Esophagus squamous epithelium (tissue), 5 donors: ENCODE measurements at regions not wholly inside any gene's neighbourhood (a gene's known extent, or its start where the extent isn't known, plus 50 kb on each side); places are given as distances from the start of the nearest gene placed in this dataset.
"Not testable (repeated sequence)": the region's sequence is repeated elsewhere in the genome, so short reads cannot be mapped to it uniquely, and the experiment has no call there.

ENCODE experiments used
- DNase-seq: peaks from one replicate; lab custom pipeline; 2025; lab: John Stamatoyannopoulos, UW
- H3K27ac ChIP-seq, 4 donors: fragments of 200-600 bp; sonication (generic); one replicate each; pipeline ENCODE4 v1.5.1; 2016 to 2019; ENCODE audit warnings: mild to moderate bottlenecking in 1 of 4
- H3K27me3 ChIP-seq, 4 donors: fragments of 200-600 bp; sonication (generic); 1 replicate in 3 of 4; 2 replicates in 1 of 4; pipeline versions ENCODE4 v1.5.1 to v1.6.0; 2017 to 2021; ENCODE audit warnings: antibody characterized with exemption in 1 of 4
- H3K36me3 ChIP-seq, 3 donors: fragments of 200-600 bp; sonication (generic); one replicate each; pipeline ENCODE4 v1.5.1; 2016 to 2019
- H3K4me1 ChIP-seq, 3 donors: fragments of 200-600 bp; sonication (generic); one replicate each; pipeline ENCODE4 v1.5.1; 2017 to 2019
- H3K4me3 ChIP-seq, 4 donors: fragments of 200-600 bp; sonication (generic); 1 replicate in 3 of 4; 2 replicates in 1 of 4; pipeline ENCODE4 v1.5.1; 2016 to 2019; ENCODE audit warnings: mild to moderate bottlenecking in 2 of 4, moderate library complexity in 1 of 4
- H3K9me3 ChIP-seq, 3 donors: fragments of 200-600 bp; sonication (generic); one replicate each; pipeline ENCODE4 v1.5.1; 2016 to 2019
- POLR2A ChIP-seq, 4 donors: fragments of 450-650 bp; IDR thresholded peaks; one replicate each; pipeline ENCODE4 v1.6.1; 2017; ENCODE audit warnings: antibody characterized with exemption in 4 of 4, mild to moderate bottlenecking in 4 of 4, moderate library complexity in 3 of 4
- WGBS, 2 donors: methylation state at CpG; one replicate each; pipeline ENCODE4 v1.1.5; 2018; 5-methylcytosine and 5-hydroxymethylcytosine counted together
- intact Hi-C: fragments of 100-400 bp; cut with DNase I; formaldehyde crosslinking; loops from one replicate; pipeline ENCODE4 v1.15.0; 2022
- TF ChIP-seq, protein P1 (sequence below), 6 experiments: fragments of 450-650 bp in 4 of 6; fragments of 200-600 bp in 2 of 6; sonication (generic) in 2 of 6; IDR thresholded peaks; one replicate each; pipeline ENCODE4 v1.5.1; 2016 to 2019; ENCODE audit warnings: antibody characterized with exemption in 6 of 6, mild to moderate bottlenecking in 4 of 6, moderate library complexity in 4 of 6
- donor health status: DM: yes; HTN: yes; CAD: no.

DNA sequence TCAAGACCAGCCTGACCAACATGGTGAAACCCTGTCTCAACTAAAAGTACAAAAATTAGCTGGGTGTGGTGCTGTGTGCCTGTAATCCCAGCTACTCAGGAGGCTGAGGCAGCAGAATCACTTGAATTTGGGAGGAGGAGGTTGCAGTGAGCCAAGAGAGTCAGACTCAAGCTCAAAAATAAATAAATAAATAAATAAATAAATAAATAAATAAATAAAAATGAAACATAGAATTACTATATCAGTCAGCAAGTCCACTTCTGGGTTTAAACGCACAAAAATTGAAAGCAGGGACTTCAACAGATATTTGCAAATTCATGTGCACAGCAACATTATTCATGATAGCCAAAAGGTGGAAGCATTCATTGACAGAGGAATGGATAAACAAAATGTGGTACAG lies 875.2 kb upstream of the ALG10B start:
- 88 to 89% methylated on average over 1 of the region's 1 CpG for WGBS, 2 donors
- H3K27ac ChIP-seq, H3K4me1 ChIP-seq, H3K36me3 ChIP-seq, intact Hi-C loops, DNase-seq, H3K4me3 ChIP-seq, H3K9me3 ChIP-seq, H3K27me3 ChIP-seq: not testable (repeated sequence)

DNA sequence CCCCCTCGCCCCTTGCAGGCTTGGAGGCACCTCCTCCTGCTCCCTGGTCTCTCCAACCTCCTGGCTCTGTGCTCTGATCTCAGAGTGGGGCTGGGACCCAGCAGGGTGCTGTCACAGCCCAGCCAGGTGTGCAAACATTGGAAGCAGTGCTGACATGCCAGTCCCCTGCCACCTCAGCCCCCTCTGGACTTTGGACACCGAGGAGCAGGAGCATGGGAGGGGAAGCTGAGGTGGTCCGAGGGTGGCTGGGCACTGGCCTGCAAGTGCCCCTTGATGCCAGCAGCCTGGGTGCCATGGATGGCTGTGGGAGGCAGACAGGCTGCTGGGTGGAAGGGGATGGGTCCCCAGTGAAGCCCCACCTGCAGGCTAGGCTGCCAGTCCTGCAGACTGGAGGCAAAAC lies 860.9 kb upstream of the ALG10B start:
- H3K27ac ChIP-seq, intact Hi-C loops, DNase-seq, H3K36me3 ChIP-seq, H3K4me1 ChIP-seq, H3K9me3 ChIP-seq, H3K27me3 ChIP-seq, H3K4me3 ChIP-seq: not testable (repeated sequence)
- 17% methylated on average over 1 of the region's 3 CpGs; no CpG with 5 or more reads in 1 of the 2 donors for WGBS, 2 donors

DNA sequence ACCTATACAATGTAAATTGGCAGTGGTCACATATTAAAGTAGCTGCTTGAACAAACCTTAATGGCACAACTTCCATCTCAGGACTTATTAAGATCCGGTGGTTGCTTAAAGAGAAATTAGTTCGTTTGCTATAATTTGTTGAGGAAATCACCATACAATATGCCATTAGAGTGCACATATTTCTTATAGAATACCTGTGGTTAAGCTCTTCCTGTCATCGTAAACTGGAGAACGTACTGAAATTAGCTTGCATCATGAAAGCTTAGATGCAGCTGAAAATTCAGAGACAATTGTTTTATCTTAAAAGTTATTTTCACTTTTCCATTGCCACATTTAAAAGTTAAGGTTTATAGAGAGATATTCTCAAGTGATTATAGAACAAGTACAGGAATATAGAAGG lies 818.6 kb upstream of the ALG10B start:
- DNase-seq, H3K27ac ChIP-seq, intact Hi-C loops, H3K4me1 ChIP-seq, H3K27me3 ChIP-seq, H3K4me3 ChIP-seq, H3K9me3 ChIP-seq, H3K36me3 ChIP-seq: not testable (repeated sequence)
- WGBS, 2 donors, result 73 to 78% methylated on average over 4 of the region's 4 CpGs

DNA sequence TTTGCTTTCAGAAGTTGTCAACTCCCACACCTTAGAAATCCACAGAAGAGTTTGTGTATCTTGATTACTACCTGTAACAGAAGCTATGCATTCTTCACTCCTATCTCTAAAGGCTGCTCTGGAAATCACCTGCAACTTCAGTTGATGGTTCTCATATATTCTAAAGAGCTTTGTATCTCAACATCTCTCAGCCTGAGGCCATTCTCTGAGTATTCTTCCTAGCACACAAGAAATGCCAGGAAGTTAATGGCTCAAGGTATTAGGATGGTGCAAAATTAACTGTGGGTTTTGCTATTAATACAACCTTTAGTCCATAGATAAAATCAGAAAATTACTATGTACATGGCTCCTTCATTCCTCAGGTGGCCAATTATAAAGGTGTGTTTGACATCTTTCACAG lies 806.3 kb upstream of the ALG10B start:
- intact Hi-C loops, H3K4me3 ChIP-seq, H3K27me3 ChIP-seq, DNase-seq, H3K4me1 ChIP-seq, H3K36me3 ChIP-seq, H3K27ac ChIP-seq: not testable (repeated sequence)
- H3K9me3 ChIP-seq, result peaks cover 0 to 20% (median 0%) of the 10 kb centered on the region in 3 donors

DNA sequence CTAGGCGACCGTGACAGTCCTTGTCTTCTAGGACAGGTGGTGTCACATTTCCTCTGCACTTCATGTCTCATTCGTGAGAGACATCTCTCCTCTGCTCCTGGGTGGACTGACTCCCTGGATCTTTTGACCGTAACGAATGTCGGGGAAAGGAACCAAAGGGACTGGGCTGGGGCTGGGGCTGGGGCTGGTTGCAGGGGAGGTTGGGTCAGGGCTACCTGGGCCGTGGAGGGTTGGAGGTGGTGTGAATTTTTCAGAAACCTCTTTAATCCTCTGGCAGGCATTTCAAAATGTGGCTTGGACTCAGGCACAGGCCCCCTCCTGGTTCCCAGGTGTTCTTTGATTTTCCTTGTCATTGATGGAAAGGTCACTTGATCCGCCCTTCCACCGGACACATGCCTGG lies 776.0 kb upstream of the ALG10B start:
- H3K27ac ChIP-seq, H3K4me3 ChIP-seq, H3K27me3 ChIP-seq, intact Hi-C loops, H3K4me1 ChIP-seq, DNase-seq, H3K36me3 ChIP-seq: not testable (repeated sequence)
- peaks cover 0 to 35% (median 0%) of the 10 kb centered on the region in 3 donors for H3K9me3 ChIP-seq
- 87 to 93% methylated on average over 4 to 9 of the region's 9 CpGs for WGBS, 2 donors

DNA sequence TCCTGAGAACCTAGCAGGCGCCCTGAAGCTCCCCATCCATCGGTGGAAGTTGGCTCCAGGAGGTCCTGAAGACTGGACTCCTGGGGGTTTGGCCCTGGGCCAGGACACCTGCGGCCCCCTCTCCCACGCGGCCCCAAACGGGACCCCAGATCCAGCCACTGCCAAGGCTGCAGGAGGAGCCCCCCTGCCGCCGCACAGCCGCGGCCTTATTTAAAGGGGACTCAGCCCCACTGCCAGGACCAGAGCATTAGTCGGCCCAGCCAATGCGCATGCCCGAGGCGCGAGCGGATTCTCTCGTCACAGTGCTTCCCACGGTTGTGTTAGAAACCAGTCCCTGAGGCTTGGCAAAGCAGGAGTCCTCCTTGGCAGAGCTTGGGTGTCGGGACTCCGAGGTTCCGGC lies 775.2 kb upstream of the ALG10B start:
- 80 to 92% methylated on average over 2 of the region's 21 CpGs for WGBS, 2 donors
- Histone ChIP-seq H3K36me3 (no peaks in the 10 kb centered on the region), H3K27ac (no peak overlapping the region), H3K27me3 (no peaks in the 10 kb centered on the region), H3K9me3 (peaks cover 0 to 41% (median 0%) of the 10 kb centered on the region in 3 donors), H3K4me3 (no peak overlapping the region), H3K4me1 (no peaks in the 10 kb centered on the region)
- no peak for TF ChIP-seq POLR2A (IDR thresholded peaks at IDR 0.05)
- TF ChIP-seq, protein P1, sequence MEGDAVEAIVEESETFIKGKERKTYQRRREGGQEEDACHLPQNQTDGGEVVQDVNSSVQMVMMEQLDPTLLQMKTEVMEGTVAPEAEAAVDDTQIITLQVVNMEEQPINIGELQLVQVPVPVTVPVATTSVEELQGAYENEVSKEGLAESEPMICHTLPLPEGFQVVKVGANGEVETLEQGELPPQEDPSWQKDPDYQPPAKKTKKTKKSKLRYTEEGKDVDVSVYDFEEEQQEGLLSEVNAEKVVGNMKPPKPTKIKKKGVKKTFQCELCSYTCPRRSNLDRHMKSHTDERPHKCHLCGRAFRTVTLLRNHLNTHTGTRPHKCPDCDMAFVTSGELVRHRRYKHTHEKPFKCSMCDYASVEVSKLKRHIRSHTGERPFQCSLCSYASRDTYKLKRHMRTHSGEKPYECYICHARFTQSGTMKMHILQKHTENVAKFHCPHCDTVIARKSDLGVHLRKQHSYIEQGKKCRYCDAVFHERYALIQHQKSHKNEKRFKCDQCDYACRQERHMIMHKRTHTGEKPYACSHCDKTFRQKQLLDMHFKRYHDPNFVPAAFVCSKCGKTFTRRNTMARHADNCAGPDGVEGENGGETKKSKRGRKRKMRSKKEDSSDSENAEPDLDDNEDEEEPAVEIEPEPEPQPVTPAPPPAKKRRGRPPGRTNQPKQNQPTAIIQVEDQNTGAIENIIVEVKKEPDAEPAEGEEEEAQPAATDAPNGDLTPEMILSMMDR (IDR thresholded peaks at IDR 0.05), result no peak
- no peak for DNase-seq
- intact Hi-C loops, result no loop called here

DNA sequence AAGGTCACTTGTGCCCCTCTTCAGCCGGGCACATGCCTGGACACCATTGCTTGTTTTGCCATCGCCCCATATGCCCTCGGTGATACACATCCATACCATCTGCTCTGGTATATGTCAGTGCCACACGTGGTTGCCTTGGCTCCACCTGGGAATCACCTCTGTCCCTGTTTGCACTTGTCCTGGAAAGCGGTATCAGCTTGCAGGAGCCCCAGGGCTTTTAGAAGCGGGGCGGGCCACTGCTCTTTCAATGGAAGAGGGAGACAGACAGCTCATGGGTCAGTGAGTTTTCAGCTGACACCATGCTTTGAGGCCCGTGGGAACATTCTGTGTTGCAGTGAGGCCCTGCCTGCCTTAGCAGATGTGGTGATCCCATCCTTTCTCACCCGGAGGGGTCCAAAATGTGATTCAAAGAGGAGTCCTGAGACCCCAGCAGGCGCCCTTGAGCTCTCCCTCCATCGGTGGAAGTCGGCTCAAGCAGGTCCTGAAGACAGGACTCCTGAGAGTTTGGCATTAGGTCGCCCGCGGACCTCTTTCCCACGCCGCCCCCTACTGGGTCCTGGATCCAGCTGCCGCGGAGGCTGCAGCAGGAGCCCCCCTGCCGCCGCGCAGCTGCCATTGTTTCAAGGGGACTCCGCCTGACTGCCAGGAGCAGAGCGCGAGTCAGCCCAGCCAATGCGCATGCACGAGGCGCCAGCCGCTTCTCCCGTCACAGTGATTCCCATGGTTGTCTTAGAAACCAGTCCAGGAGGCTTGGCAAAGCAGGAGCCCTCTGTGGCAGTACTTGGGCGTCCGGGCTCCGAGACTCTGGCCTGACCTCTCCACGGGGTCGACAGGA lies 773.2 kb upstream of the ALG10B start:
- intact Hi-C loops, result no loop called here
- no peaks in the 10 kb centered on the region for H3K4me1 ChIP-seq
- no peak for DNase-seq
- TF ChIP-seq POLR2A (IDR thresholded peaks at IDR 0.05), result no peak
- TF ChIP-seq, protein P1 (IDR thresholded peaks at IDR 0.05), result no peak
- 83 to 87% methylated on average over 4 to 12 of the region's 35 CpGs for WGBS, 2 donors
- H3K27me3 ChIP-seq, result no peaks in the 10 kb centered on the region
- no peak overlapping the region for H3K27ac ChIP-seq
- no peaks in the 10 kb centered on the region for H3K36me3 ChIP-seq
- H3K9me3 ChIP-seq, result peaks cover 0 to 60% (median 0%) of the 10 kb centered on the region in 3 donors
- no peak overlapping the region for H3K4me3 ChIP-seq
